Trophoblast cell (in vitro differentiated cells and primary cell): ENCODE measurements at regions not wholly inside any gene's neighbourhood (a gene's known extent, or its start where the extent isn't known, plus 50 kb on each side); places are given as distances from the start of the nearest gene placed in this dataset.
"Not testable (repeated sequence)": the region's sequence is repeated elsewhere in the genome, so short reads cannot be mapped to it uniquely, and the experiment has no call there.

Experiments
- DNase-seq, 2 donors: peaks; one replicate each; pipeline ENCODE4 v3.0.0-alpha.2; 2016
- H2AFZ ChIP-seq: 2 replicates; pipeline ENCODE4 v1.6.1; 2013; ENCODE audit warnings: low read length, moderate library complexity, mild to moderate bottlenecking; ENCODE audit not compliant: insufficient read depth, poor library complexity
- H2AK5ac ChIP-seq: 2 replicates; pipeline ENCODE4 v1.6.1; 2013; ENCODE audit warnings: mild to moderate bottlenecking, low read length
- H2BK120ac ChIP-seq: 2 replicates; pipeline ENCODE4 v1.6.1; 2013; ENCODE audit warnings: low read length, mild to moderate bottlenecking, moderate library complexity; ENCODE audit not compliant: insufficient read depth, poor library complexity
- H2BK12ac ChIP-seq: 2 replicates; pipeline ENCODE4 v1.6.1; 2013; ENCODE audit warnings: mild to moderate bottlenecking, low read length, moderate library complexity
- H2BK5ac ChIP-seq: 2 replicates; pipeline ENCODE4 v1.6.1; 2013; ENCODE audit warnings: low read length, low read depth, moderate library complexity, mild to moderate bottlenecking; ENCODE audit not compliant: poor library complexity
- H3K14ac ChIP-seq: 2 replicates; pipeline ENCODE4 v1.6.1; 2013; ENCODE audit warnings: mild to moderate bottlenecking, low read length
- H3K18ac ChIP-seq: 2 replicates; pipeline ENCODE4 v1.6.1; 2013; ENCODE audit warnings: mild to moderate bottlenecking, low read length
- H3K23ac ChIP-seq: 2 replicates; pipeline ENCODE4 v1.6.1; 2013; ENCODE audit warnings: low read length
- H3K27ac ChIP-seq: 2 replicates; pipeline ENCODE4 v1.5.1; 2013; ENCODE audit warnings: low read depth, mild to moderate bottlenecking, inconsistent platforms, low read length, moderate library complexity
- H3K27me3 ChIP-seq: 2 replicates; pipeline ENCODE4 v1.6.1; 2013; ENCODE audit warnings: inconsistent platforms, mild to moderate bottlenecking, low read length, moderate library complexity; ENCODE audit not compliant: insufficient read depth
- H3K36me3 ChIP-seq, 2 experiments: 1 replicate in 1 of 2; 2 replicates in 1 of 2; pipeline ENCODE4 v1.6.1; 2013; ENCODE audit warnings: low read length in 2 of 2, mild to moderate bottlenecking in 2 of 2, moderate library complexity in 1 of 2; ENCODE audit not compliant: insufficient read depth in 2 of 2, control insufficient read depth in 1 of 2
- H3K4ac ChIP-seq: 2 replicates; pipeline ENCODE4 v1.6.1; 2013; ENCODE audit warnings: low read depth, mild to moderate bottlenecking, low read length, moderate library complexity
- H3K4me1 ChIP-seq, 2 experiments: 1 replicate in 1 of 2; 2 replicates in 1 of 2; pipeline ENCODE4 v1.6.1; 2013; ENCODE audit warnings: low read length in 2 of 2, mild to moderate bottlenecking in 2 of 2, moderate library complexity in 1 of 2; ENCODE audit not compliant: insufficient read depth in 2 of 2, control insufficient read depth in 1 of 2
- H3K4me2 ChIP-seq: 2 replicates; pipeline ENCODE4 v1.6.1; 2013; ENCODE audit warnings: inconsistent platforms, mild to moderate bottlenecking, low read length, moderate library complexity
- H3K4me3 ChIP-seq: 2 replicates; pipeline ENCODE4 v1.5.1; 2013; ENCODE audit warnings: mild to moderate bottlenecking, low read depth, low read length, inconsistent platforms
- H3K79me1 ChIP-seq: one replicate; pipeline ENCODE4 v1.6.1; 2013; ENCODE audit warnings: low read length
- H3K79me2 ChIP-seq: 2 replicates; pipeline ENCODE4 v1.6.1; 2013; ENCODE audit warnings: low read length, mild to moderate bottlenecking; ENCODE audit not compliant: control insufficient read depth, insufficient read depth, poor library complexity
- H3K9ac ChIP-seq: 2 replicates; pipeline ENCODE4 v1.6.1; 2013; ENCODE audit warnings: mild to moderate bottlenecking, low read length
- H3K9me3 ChIP-seq: 2 replicates; pipeline ENCODE4 v1.6.1; 2013; ENCODE audit warnings: low read depth, mild to moderate bottlenecking, control low read depth, inconsistent platforms, low read length; ENCODE audit not compliant: insufficient read depth
- H4K12ac ChIP-seq: 2 replicates; pipeline ENCODE4 v1.6.1; 2013; ENCODE audit warnings: low read depth, mild to moderate bottlenecking, low read length, moderate library complexity
- H4K8ac ChIP-seq: 2 replicates; pipeline ENCODE4 v1.6.1; 2013; ENCODE audit warnings: low read depth, mild to moderate bottlenecking, low read length, moderate library complexity
- H4K91ac ChIP-seq: one replicate; pipeline ENCODE4 v1.6.1; 2013; ENCODE audit warnings: low read depth, mild to moderate bottlenecking, low read length, moderate library complexity
- WGBS: extraction: QIAGEN DNeasy Blood & Tissue Kit; methylation state at CpG from one replicate; pipeline ENCODE4 v1.1.7; 2013; ENCODE audit warnings: missing lambda C conversion rate; ENCODE audit not compliant: insufficient read length, insufficient coverage; ENCODE audit errors: extremely low coverage; 5-methylcytosine and 5-hydroxymethylcytosine counted together

DNA sequence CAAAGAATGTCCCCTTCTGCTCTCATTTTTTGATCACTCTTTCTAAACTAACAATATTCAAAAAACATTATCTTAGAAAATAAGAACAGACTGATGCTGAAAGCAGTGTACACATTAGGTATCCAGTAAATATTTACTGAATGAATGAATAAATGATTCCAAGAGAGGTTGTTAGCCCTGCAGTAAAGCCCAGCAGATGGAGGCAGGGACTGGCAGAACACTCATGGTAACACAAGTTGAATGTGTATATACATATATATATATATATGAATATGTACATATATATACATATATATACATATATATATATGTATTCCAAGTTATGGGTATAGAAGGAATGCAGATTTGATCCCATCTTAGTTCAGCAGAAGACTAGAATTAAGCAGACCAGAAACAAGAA lies 546.3 kb downstream of the RAB38 start:
- no peak overlapping the region for H3K14ac ChIP-seq
- H2AFZ ChIP-seq = no peak overlapping the region
- H3K79me2 ChIP-seq = no peaks in the 10 kb centered on the region
- no peak overlapping the region for H3K4ac ChIP-seq
- H2BK120ac ChIP-seq = no peak overlapping the region
- no peak overlapping the region for H4K91ac ChIP-seq
- no peak overlapping the region for H3K18ac ChIP-seq
- H2BK5ac ChIP-seq = no peak overlapping the region
- H3K4me2 ChIP-seq = no peak overlapping the region
- H2AK5ac ChIP-seq = no peak overlapping the region
- H3K9ac ChIP-seq = no peak overlapping the region
- H3K4me1 ChIP-seq = no peaks in the 10 kb centered on the region
- no peaks in the 10 kb centered on the region for H3K79me1 ChIP-seq
- H3K23ac ChIP-seq = no peak overlapping the region
- no peaks in the 10 kb centered on the region for H3K36me3 ChIP-seq
- no peak for DNase-seq
- no peak overlapping the region for H4K12ac ChIP-seq
- H4K8ac ChIP-seq = no peak overlapping the region
- H3K9me3 ChIP-seq = no peaks in the 10 kb centered on the region
- no peak overlapping the region for H2BK12ac ChIP-seq
- H3K27me3 ChIP-seq = no peaks in the 10 kb centered on the region
- no peak overlapping the region for H3K4me3 ChIP-seq
- H3K27ac ChIP-seq = no peak overlapping the region

DNA sequence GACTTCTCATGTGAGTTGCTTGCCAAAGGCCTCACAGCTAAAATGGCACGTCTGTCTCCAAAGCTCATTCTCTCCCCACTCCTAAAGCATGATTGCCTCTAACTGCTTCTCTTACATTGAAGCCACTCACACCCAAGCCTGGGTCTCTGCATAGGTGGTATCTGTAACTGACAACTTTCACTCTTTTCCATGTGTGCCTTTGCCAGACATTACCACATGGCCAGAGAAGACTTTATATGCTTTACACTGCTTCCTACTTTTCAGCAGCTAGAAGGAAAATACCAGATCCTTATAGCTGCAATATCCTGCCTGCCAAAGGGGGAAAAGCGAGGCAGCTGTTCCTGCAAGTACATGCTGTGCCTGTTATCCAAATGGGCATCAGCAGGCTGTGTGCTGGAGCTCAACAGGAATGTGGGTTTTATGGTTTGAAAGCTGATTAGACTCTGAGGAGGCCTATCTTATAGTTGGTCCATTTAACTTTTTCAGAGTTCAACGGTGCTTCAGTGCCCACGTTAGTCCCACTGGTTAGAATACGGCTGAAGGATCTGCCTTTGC lies 547.1 kb downstream of the RAB38 start:
- Histone ChIP-seq H3K9me3 (no peaks in the 10 kb centered on the region), H2BK12ac (no peak overlapping the region), H3K36me3 (no peaks in the 10 kb centered on the region), H2AK5ac (no peak overlapping the region), H3K23ac (no peak overlapping the region), H3K27me3 (no peaks in the 10 kb centered on the region), H2BK5ac (no peak overlapping the region), H3K4me2 (no peak overlapping the region), H3K4ac (no peak overlapping the region), H3K9ac (no peak overlapping the region), H2BK120ac (no peak overlapping the region), H4K12ac (no peak overlapping the region), H3K4me1 (no peaks in the 10 kb centered on the region), H2AFZ (no peak overlapping the region), H3K27ac (no peak overlapping the region), H3K14ac (no peak overlapping the region), H3K79me1 (no peaks in the 10 kb centered on the region), H3K4me3 (no peak overlapping the region), H4K91ac (no peak overlapping the region), H3K18ac (no peak overlapping the region), H4K8ac (no peak overlapping the region), H3K79me2 (no peaks in the 10 kb centered on the region)
- DNase-seq = no peak
- WGBS = no CpG with 5 or more reads among the region's 5 CpGs

DNA sequence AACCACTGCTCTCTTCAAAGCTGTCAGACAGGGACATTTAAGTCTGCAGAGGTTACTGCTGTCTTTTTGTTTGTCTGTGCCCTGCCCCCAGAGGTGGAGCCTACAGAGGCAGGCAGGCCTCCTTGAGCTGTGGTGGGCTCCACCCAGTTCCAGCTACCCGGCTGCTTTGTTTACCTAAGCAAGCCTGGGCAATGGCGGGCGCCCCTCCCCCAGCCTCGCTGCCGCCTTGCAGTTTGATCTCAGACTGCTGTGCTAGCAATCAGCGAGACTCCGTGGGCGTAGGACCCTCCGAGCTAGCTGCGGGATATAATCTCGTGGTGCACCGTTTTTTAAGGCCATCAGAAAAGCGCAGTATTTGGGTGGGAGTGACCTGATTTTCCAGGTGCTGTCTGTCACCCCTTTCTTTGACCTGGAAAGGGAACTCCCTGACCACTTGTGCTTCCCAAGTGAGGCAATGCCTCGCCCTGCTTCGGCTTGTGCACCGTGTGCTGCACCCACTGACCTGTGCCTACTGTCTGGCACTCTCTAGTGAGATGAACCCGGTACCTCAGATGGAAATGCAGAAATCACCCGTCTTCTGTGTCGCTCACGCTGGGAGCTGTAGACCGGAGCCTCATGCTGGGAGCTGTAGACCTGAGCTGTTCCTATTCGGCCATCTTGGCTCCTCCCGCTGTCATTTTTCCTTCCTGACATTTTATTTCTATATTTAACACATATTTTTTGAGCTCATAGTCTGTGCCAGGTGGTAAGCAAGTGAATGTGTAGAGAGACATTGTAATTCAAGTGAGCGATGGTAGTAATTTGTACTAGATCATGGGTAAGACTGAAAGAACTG lies 551.5 kb downstream of the RAB38 start:
- H2AK5ac ChIP-seq, H2AFZ ChIP-seq, H2BK12ac ChIP-seq, H3K9ac ChIP-seq, H3K4me2 ChIP-seq, DNase-seq, H3K27me3 ChIP-seq, H4K91ac ChIP-seq, H3K23ac ChIP-seq, H3K36me3 ChIP-seq, H3K9me3 ChIP-seq, H3K79me1 ChIP-seq, H3K18ac ChIP-seq, H3K14ac ChIP-seq, H2BK5ac ChIP-seq, H3K27ac ChIP-seq, H3K4me1 ChIP-seq, H3K4me3 ChIP-seq, H2BK120ac ChIP-seq, H3K79me2 ChIP-seq, H4K12ac ChIP-seq, H3K4ac ChIP-seq: not testable (repeated sequence)
- WGBS = no CpG with 5 or more reads among the region's 24 CpGs
- H4K8ac ChIP-seq = peak overlapping the region; percentile 47

DNA sequence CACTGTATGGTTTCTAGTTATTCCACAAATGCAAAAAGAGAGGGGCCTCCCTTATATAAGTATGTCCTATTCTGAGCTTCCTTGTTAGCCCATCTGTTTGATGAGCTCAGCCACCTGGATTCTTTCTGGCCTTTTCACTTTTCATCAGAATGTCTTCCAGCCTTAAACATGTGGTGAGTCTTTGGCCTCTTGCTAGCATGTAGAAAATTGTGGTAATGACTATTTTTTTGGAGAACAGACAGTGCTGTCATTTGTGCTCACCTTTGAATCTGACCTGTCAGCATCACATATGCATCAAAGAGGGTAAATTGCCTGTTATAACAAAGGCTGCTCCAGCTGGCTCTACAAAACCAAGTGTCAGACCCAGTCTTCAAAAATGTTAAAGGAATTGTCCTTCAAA lies 558.7 kb downstream of the RAB38 start:
- no peaks in the 10 kb centered on the region for H3K36me3 ChIP-seq
- no peaks in the 10 kb centered on the region for H3K4me1 ChIP-seq
- no peak overlapping the region for H3K4me3 ChIP-seq
- no peak overlapping the region for H3K4ac ChIP-seq
- H3K27ac ChIP-seq = no peak overlapping the region
- H3K14ac ChIP-seq = no peak overlapping the region
- no peak overlapping the region for H2AFZ ChIP-seq
- H3K18ac ChIP-seq = no peak overlapping the region
- H4K91ac ChIP-seq = no peak overlapping the region
- H3K79me1 ChIP-seq = no peaks in the 10 kb centered on the region
- H2BK5ac ChIP-seq = no peak overlapping the region
- H3K27me3 ChIP-seq = no peaks in the 10 kb centered on the region
- no peak overlapping the region for H3K23ac ChIP-seq
- H4K8ac ChIP-seq = no peak overlapping the region
- H3K79me2 ChIP-seq = no peaks in the 10 kb centered on the region
- H2AK5ac ChIP-seq = no peak overlapping the region
- no peak overlapping the region for H3K4me2 ChIP-seq
- no peak overlapping the region for H4K12ac ChIP-seq
- H3K9me3 ChIP-seq = no peaks in the 10 kb centered on the region
- no peak overlapping the region for H3K9ac ChIP-seq
- no peak overlapping the region for H2BK12ac ChIP-seq
- no peak overlapping the region for H2BK120ac ChIP-seq
- no peak for DNase-seq
